GM18907 (cell line): ENCODE measurements at regions not wholly inside any gene's neighbourhood (a gene's known extent, or its start where the extent isn't known, plus 50 kb on each side); places are given as distances from the start of the nearest gene placed in this dataset.
"Not testable (repeated sequence)": the region's sequence is repeated elsewhere in the genome, so short reads cannot be mapped to it uniquely, and the experiment has no call there.

Experiments
- ATAC-seq: cut with Tn5 transposase; IDR thresholded peaks from one replicate; pipeline ENCODE4 v1.9.1; 2021; ENCODE audit warnings: mild to moderate bottlenecking, moderate library complexity; ENCODE audit not compliant: unreplicated experiment

DNA sequence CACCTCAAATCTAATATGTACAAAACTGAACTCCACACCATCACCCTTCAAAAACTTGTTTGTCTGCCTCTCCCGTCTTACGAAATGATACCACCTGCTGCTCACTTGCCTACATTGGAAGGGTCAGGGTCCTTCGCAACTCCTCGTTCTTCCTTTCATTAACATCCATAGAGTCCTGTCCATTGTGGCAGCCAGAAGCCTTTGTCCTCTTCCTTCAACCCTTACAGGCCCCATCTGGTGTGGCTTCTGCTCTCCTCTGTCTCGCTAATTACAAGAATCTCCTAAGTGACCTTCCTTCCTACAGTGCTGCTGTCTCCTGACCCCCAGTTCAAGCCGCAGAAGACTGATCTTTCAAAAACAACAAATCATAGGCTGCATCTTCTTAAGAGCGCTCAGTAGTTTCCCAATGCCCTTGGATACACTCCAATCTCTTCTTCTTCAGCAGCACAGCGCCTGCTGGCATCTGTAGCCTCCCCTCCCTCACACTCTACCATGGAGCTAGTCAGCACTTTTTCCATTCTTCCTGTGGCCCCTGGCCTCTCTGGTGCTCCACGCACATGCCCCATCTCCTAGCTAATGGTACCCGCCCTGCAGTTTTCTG, 382.7 kb downstream of the LIG4 start:
- no peak for ATAC-seq

DNA sequence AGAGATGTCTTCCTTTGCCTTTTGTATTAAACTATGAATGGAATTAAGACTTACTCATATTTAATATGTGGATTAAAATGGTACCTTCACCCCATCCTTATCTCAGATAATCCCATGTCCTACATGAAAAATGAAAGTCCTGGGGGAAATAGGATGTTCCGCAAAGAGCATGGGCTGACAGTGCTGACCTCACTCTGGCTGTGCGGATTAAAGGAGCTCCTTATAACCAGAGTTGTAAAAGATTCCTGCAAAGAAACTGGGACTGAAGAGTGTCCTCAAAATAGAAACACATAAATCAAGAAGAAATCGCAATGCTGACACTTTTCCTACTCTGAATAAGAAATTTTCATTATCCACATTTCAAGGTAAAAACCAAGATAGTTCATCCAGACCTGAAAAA, 384.5 kb downstream of the LIG4 start:
- no peak for ATAC-seq

DNA sequence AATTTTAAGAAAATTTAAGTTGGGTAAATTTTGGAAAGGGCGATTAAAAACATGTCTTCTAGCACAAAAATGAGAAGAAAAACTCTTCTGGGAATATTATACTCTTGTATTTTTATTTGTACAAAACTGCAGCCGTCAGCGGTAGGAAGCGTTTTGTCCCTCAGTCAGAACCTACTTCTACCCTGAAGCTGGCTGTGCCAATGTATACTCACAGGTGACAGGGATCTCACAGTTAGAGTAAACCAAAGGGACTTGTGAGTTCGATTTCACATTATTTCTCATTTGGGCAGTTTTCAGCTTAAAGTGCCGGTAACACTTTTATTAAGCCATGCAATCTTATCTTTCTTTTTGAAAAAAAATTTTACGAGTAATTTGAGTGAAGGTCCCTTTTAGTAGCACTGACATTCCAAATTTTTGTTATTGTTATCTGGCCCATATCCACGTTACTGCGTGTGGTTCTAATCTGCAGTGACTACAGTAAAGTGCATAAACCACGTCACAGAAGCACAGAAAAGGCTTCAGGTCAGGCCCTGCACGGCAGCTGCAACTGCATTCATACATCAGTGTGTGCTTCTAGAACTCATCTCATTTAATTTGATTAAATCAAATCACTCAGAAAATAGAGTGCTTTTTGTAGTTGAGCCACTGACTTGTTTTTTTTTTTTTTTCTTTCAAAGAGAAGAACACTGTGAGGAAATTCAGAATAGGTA, 387.3 kb downstream of the LIG4 start:
- no peak for ATAC-seq

DNA sequence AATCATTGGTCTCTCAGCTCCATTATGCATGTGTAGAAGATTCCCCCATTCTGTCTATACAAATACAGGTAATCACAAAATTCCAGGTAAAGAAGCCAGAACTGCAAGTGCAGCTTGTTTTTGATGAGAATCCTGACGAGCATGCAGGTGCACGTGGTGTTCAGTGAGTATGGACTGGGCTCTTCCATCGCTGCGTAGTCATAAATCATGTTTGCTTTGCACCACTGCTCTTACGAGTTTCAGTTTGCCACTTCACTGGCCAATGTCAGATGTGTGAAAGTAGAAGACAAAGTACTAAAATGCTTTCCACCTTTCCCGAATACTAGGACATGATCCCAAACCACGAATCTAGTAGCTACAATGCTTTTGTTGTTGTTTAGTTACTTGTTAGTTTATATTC, 390.7 kb downstream of the LIG4 start:
- no peak for ATAC-seq

DNA sequence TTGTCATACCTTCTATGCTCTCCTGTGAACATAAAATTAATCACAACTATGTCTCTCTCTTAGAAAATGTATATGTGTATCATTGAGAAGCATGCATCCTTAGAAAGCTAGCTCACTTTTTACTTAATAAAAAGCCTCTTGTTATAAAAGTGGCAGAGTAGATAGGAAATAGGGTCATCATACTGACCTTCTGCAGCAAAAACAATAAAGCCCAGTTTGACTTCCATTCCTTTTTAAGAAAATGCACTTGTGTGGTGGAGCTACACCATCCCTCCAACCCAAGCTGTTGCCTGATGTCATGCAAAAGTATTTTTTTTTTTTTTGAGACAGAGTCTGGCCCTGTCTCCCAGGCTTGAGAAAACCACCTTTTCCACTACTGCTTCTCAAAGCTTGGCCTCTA, 393.3 kb downstream of the LIG4 start:
- no peak for ATAC-seq

DNA sequence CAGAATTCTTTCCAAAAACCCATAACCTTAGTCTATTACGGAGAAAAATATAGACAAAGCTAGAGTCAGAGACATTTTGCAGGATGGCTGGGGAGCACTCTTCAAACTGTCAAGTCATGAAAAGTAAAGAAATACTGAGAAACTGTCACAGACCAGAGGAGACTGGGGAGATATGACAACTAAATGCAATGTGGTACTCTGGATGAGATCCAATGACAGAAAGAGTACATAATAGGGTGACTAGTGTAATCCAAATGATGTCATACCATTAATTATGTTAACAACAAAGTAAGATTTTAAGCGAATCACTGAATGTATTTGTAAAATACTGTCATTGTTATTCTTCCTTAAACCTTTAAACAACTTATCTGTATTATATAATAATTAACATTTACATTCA, 393.8 kb downstream of the LIG4 start:
- no peak for ATAC-seq

DNA sequence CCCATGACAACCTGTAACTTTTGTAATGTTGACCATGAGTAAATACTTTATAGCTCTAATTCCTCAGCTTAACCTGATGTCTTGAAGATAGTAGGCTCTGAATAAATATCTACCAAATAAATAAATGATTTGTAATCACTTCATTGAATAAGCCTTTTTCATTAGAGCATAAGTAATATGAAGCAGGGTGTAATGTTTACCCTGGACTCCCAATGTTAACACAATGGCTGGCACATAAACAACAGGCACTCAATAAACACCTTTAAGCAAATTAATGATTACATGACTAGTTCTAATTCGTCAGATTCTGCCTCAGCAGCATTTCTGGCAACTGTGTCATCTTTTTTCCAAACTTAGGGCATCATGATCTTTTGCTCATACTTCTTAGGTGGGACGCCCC, 396.3 kb downstream of the LIG4 start:
- no peak for ATAC-seq

DNA sequence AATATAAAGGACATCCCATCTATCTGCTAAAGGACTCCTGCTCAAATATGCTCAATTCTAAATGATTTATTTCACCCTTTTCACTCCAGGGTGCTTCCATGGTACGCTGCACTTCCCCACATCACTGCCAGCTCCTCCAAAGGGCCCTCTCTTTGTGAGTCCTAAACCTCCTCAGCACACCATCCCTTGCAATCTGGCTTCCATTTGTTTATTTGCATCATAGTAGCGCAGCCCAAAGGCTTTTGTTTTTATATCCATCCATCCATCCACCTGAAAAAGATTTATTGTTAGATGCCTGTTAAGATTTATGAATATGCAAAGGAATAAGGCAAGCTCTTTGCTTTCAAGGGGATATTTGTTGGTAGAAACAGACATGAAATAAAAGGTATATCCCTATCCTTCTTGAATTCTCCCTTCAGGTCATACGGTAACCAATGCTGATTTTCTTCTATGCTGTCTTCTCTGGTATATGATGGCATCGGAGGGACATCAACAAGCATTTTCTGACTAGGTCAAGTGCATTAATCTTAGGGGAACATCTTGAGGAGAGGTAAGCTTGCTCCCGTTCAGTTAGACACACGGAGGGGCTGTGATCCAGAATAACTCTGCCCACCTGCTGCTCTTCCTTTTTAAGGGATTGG, 397.6 kb downstream of the LIG4 start:
- ATAC-seq = no peak

DNA sequence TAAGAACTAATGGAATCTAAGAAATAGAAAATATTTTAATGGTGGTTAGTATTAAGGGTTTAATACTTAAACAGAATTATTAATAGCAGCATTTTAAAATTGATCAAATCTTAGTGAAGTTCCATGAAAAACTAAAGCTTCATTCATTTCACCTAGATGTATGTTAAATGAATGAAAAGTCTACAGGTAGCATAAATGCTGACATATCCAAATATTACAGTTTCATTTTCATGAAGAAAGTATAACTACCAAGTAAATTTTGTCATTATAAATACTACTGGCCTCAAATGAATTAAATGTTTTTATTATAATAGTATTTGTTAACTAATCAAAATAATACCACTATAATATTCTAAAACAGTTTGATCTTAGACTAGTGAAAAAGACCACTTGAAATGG, 403.3 kb downstream of the LIG4 start:
- ATAC-seq = no peak

DNA sequence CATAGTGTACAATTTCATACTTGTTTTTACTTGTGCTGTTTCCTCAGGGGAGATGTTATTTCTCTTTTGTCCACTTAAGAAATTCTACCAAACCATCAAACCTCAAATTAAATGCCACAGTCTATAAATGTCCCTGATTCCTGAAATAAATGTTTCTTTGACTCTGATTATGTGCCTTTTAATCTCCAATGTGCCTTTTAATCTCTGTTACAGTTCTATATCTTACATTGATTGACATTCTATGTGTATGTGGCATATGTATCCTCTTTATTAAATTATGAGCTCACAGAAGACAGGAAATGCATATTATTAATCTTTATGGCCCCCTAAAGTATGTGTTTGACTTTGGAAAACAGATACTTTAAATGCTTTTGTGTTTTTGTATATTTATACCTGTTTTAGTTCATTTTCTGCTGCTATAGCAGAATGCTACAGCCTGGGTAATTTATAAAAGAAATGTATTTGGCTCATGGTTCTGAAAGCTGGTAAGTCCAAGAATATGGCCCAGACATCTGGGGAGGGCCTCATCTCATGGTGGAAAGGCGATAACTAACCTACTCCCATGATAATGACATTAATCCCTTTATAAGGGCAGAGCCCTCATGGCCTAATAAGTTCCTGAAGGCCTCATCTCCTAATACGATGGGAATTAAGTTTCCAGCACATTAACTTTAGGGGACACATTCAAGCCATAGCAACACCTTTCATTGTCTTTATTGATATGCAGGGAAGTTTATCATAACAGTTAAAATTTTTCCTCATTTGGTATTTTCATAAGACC, 403.9 kb downstream of the LIG4 start:
- no peak for ATAC-seq

DNA sequence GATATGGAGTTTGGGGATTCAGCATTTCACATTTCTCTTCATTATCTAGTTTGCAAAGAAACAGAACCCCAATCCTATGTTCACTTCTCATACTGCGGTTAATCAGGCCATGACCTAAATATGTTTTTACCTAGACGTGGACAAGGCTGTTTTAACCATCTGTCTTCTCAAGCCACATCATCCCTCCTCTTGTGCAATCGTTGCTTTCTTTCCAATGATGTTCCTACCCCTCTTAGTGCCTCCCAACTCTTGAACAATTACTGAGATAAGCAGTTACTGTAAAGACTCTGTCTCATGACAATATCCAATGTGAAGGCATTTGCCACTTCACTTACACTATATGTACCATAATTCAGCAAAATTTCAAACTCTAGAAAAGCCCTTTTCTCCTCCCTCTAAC, 406.2 kb downstream of the LIG4 start:
- no peak for ATAC-seq

DNA sequence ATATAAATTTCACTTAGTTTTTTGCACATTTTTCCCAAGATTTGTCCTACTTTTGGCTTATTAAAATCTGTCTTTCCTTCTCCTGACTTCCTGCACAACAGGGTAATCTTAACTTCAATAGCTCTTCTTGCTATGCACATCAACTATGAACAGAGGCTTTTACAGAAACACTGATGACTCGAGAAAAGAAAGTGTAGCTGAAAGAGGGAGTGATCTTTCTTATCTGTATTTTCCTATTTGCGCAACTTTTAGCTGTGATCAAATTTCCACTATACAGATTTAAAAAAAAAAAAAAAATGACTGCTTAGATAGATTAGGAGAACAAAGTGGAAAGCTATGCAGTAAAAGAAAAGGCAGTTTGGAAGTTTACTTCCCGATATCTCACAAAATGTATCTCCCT, 406.9 kb downstream of the LIG4 start:
- ATAC-seq = no peak

DNA sequence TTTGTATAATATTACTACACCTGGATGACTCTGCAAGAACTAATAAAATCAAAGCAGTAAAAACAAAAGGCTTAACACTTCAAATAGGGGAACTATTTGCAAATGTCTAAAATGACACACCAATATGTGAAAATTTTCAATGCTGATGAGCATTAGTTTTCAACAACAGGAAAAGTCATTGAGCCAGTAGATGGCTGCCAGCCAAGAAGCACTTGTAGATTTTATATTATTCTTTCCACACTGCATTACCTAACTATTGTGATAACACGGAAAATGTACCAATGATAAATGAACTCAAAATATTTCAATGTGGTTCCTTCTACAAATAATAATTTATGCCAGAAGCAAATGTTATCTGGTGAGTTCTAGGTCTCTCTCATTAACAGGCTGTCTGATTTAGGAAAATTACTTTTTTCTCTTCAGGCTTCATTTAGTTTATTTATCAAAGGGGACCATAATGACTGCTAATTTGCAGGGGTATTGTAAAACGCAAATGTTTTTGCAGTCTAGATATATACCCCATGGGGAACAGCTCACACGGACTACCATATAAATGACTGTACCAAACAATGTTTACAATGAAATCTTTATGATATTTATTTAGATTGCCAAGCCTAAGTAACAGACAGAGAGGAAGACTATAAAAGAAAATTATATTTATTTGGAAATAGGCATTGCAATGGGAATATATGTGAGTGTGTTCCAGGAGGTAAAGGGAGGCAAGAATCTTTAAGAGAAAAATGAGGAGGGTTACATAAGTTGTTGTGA, 407.8 kb downstream of the LIG4 start:
- ATAC-seq = no peak

DNA sequence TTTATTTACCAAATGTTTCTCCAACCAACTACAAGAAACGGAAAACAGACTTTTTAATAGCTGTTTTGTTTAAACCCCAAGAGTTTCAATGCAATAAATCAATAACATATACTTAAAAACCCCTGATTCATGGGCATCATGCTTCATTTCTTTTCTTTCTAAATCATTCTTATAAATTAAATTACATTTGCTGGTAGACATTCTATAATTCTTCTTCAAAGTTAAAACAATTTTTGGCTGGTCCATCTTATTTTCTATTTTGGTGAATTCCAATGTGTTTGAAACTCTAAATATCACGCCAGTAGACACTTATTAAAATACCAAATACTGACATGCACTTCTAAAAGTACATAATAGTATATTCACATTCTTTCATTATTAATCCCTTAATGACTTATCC, 408.6 kb downstream of the LIG4 start:
- no peak for ATAC-seq

DNA sequence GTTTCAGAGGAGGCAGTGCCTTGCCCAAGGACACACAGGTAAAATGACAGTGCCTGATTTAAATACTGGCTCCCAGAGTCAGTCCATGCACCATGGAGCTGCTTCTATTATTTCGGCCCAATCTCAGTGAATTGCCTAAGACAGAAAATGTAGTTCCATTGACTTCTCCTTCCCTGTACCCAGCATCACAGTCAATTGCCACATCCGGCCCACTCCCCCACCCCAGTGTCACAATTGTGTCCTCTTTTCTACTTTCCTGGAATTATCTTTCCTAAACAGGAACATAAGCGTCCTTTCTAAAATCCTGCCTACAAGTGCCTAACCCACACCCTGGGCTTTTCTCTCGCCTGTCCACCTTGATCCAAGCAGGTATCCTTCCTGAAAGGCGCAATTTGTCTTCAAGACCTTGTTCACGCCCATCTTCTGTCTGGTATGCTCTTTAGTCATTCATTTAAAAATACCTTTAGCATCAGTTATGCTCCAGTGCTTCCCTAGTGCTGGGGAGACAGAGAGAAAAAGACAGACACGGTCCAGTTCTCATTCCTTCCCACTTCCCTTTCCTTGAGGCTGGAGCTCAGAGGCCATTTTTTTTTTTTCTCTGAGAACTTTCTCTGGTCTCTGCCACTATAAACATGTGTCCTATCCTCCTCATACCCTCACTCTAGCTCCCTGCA, 411.4 kb downstream of the LIG4 start:
- ATAC-seq = no peak

DNA sequence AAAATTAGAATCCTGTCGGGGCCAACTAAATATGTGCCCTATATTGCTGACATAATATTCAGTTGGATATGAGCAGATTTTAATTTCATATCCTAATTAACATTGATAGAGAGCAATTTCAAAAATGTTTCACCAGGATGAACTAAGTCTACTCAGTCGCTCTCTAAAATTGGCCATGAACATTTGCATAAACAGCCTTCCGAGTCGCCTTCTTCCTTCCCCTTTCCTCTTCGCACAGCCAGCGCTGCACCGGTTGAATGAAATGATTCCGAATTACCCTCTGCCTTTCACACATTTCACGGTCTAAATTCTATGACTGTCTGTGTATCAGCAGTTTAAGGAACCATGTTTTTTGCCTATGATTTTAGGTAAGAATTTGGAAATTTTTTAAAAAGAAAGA, 413.7 kb downstream of the LIG4 start:
- ATAC-seq = no peak

DNA sequence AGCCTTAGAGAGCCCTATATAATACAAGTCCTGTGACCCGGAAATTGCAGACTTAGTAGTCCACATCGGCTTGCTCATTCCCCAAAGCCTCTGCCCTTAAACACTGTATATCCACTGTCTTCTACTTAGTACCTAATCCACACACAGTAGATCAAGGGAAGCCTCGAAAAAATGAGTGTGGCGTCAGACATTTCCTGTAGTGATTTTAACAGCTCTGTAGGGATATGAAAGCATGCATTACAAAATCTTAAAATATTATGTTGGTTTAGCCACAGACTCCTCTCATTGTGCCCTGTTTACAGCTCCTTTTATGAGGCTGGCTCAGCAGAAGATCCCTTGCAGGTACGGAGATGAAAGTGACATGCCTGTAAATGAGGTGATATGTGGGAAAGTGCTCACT, 416.3 kb downstream of the LIG4 start:
- ATAC-seq = no peak

DNA sequence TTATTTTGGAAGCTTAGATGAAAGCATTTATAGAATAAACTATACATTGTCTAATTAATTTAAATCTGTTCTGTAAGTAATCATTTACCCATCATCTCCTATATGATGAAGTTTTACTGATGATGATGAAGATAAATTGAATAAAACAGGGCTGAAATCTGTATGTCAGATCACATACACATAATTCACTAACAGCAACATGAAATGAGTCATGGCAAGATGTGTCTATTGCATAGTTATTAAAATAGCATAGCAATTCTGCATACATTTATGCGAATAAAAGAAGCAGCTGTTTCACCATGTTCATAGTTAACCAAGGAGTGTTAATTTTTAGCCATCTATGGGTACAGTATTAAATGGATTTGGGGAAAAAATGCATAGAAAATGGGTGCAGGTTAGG, 424.9 kb downstream of the LIG4 start:
- ATAC-seq = no peak

DNA sequence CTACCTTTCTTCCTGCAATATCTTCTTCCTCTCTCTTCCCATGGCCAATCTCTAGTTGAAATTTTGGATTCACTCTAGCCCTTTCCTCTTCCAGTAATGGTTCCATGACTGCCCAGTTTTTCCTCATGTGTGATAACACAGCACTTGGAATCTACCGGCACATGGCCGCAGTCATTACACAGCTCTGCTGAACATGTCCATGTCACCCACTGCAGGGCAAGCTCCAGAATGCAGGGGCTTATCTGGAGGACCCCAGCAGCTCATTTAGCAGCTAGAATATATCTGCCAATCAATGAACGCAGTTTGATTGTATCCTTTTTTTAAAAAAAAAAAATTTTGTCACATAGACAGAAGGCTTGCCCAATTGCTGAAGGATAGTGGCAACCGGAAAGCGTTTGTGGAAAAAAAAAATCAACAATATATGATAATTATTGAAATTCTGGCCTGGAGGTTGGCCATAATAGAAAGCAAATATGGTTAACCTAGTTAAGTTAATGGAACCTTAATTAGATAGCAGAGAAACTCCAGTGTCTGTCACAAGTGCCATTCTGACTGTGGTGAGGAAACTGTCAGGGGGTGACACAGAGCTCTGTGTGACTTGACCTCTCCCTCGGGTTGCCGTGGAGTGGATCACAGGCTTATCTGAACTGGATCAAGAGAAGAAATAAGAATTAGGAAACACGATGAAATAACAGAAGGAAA, 426.7 kb downstream of the LIG4 start:
- ATAC-seq = no peak

DNA sequence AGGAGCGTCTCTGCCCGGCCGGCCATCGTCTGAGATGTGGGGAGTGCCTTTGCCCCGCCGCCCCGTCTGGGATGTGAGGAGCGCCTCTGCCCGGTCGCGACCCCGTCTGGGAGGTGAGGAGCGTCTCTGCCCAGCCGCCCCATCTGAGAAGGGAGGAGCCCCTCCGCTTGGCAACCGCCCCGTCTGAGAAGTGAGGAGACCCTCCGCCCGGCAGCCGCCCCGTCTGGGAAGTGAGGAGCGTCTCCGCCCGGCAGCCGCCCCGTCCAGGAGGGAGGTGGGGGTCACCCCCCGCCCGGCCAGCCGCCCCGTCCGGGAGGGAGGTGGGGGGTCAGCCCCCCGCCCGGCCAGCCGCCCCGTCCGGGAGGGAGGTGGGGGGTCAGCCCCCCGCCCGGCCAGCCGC, 432.7 kb downstream of the LIG4 start:
- not testable (repeated sequence) for ATAC-seq
